ENCODE measurements at regions not wholly inside any gene's neighbourhood (a gene's known extent, or its start where the extent isn't known, plus 50 kb on each side); places are given as distances from the start of the nearest gene placed in this dataset.

- TF ChIP-seq CTCF (conservative IDR thresholded peaks at IDR 0.05; ENCODE audit: low read depth, low read length) = no peak
- no peak for DNase-seq (ENCODE audit: low read depth)
Observed at GRCh38 chr3:159146856-159147435, 345.1 kb downstream of the MFSD1 start.

DNA sequence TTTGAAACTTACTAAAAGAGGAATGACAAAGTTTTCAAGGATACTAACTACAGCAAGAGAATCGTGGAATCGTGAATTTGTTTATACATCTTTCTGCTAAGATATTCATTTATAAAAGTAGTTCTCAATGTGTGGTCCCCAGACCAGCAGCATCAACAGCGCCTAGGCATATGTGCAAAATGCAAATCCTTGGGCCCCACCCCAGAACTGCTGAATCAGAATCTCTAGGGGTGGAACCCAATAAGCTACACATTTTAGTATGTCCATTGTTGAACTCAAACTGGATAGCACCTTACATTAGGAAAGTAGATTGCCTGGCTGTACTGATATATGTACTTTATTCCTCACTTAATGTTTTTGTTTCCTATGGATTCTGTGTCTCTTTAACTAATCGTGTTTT lies 346.0 kb downstream of the MFSD1 start:
- no peak for TF ChIP-seq CTCF (conservative IDR thresholded peaks at IDR 0.05; ENCODE audit: low read depth, low read length)
- no peak overlapping the region for H3K4me3 ChIP-seq (ENCODE audit: low read depth, low read length)
- DNase-seq (ENCODE audit: low read depth) = no peak

More at GRCh38 chr3:159146856-159147435, 345.1 kb downstream of the MFSD1 start:
- no peak overlapping the region for H3K4me3 ChIP-seq (ENCODE audit: low read depth, low read length)

GRCh38 chr3:159148466-159148865 lies 346.6 kb downstream of the MFSD1 start:
- no peak for DNase-seq (ENCODE audit: low read depth)
- H3K4me3 ChIP-seq (ENCODE audit: low read depth, low read length) = no peak overlapping the region
- no peak for TF ChIP-seq CTCF (conservative IDR thresholded peaks at IDR 0.05; ENCODE audit: low read depth, low read length)

GRCh38 chr3:159149131-159149530 lies 347.3 kb downstream of the MFSD1 start:
- DNase-seq (ENCODE audit: low read depth) = no peak
- no peak for TF ChIP-seq CTCF (conservative IDR thresholded peaks at IDR 0.05; ENCODE audit: low read depth, low read length)
- H3K4me3 ChIP-seq (ENCODE audit: low read depth, low read length) = no peak overlapping the region

DNA sequence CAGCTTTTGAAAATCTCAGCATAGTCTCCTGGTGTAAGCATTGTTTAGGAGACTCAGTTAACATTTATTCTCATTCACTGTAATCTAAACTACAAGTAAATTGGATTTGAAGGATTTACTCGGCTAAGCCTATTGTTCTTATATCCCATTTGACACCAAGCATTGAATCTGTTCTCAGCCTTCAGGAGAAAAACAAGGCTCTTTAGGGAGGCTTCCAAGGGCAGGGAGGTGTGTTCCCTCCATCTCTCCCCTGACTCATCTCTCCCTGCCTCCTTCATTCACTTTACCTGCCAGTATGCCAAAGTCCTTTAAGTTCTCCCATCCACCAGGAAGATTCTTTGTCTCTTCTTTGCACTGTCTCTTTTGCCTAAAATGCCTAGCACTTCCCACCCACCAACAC lies 347.8 kb downstream of the MFSD1 start:
- DNase-seq (ENCODE audit: low read depth) = no peak
- no peak for TF ChIP-seq CTCF (conservative IDR thresholded peaks at IDR 0.05; ENCODE audit: low read depth, low read length)
- no peak overlapping the region for H3K4me3 ChIP-seq (ENCODE audit: low read depth, low read length)

DNA sequence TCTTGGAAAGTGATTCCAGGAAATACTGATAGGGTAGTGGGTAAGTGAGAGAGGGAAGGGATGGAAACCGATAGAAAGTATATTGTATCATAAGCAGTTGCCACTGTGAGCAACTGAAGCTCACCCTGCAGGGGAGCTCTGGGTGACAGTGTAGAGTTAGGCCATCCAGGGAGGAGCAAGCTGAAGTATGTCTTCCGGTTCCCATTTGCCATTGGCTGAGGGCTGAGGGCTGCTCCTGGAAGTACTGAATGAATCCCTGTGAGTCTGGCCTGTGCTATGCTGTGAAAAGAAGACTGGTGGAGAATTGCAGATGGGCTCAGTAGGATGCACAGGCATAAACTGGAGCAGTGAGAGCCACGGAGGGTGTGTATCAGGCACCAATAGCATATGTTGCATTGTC lies 348.3 kb downstream of the MFSD1 start:
- no peak for TF ChIP-seq CTCF (conservative IDR thresholded peaks at IDR 0.05; ENCODE audit: low read depth, low read length)
- no peak for DNase-seq (ENCODE audit: low read depth)
- H3K4me3 ChIP-seq (ENCODE audit: low read depth, low read length) = no peak overlapping the region

GRCh38 chr3:159151130-159151529 lies 349.3 kb downstream of the MFSD1 start:
- DNase-seq (ENCODE audit: low read depth) = no peak
- no peak for TF ChIP-seq CTCF (conservative IDR thresholded peaks at IDR 0.05; ENCODE audit: low read depth, low read length)
- H3K4me3 ChIP-seq (ENCODE audit: low read depth, low read length) = no peak overlapping the region
